ENCODE measurements at regions not wholly inside any gene's neighbourhood (a gene's known extent, or its start where the extent isn't known, plus 50 kb on each side); places are given as distances from the start of the nearest gene placed in this dataset.

DNA sequence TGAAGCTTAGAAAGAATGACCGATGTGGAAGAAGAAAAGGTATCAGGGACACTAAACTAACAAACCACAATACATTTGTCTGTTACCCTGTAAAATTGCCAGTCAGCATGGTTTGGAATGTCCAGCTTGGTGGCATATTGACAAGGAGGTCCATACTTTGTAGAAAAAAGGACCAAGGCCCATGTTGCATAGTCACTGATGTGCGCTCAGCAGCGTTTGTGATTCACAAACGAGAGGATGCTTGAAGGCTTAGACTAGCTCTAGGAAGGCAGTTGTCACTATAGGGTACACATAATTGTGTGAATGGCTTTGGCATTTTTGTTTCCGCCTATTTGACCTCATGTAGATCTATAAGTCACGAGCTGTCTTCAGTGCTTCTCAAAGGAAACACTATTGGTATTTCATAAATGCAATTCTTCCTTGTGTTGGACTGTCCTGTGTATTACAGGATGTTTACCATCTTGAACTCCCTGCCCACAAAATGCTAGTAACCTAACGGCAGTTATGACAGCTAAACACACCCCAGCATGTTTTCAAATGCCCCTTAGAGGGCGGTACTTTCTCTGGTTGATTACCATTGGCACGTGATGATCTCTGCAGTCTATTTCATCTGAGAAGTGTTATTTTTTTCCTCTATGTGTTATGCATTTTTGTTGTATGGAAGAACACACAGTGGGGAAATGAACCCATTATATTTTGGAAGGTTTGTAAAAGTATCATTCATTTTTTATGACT, 304.2 kb downstream of the CYRIA start:
- no peak overlapping the region for H3K27ac ChIP-seq (ENCODE audit: low read depth in 1 of 2, low read length in 2 of 2)
- DNase-seq (ENCODE audit: low spot score) = no peak
- H3K36me3 ChIP-seq (ENCODE audit: control insufficient read depth in 4 of 4, insufficient read depth in 3 of 4, low read depth in 1 of 4, low read length in 3 of 4) = no peaks in the 10 kb centered on the region
- H3K4me1 ChIP-seq (ENCODE audit: control insufficient read depth in 4 of 4, insufficient read depth in 4 of 4, low read length in 3 of 4) = no peaks in the 10 kb centered on the region
- WGBS = 81% methylated on average over 9 of the region's 9 CpGs
- no peak for TF ChIP-seq EGR1 (IDR thresholded peaks at IDR 0.05; ENCODE audit: low read depth in 2 of 2)
- no peak for TF ChIP-seq HNF4A (conservative IDR thresholded peaks at IDR 0.05)
- TF ChIP-seq FOXA1 (IDR thresholded peaks at IDR 0.05) = no peak
- no peak for TF ChIP-seq GABPA (IDR thresholded peaks at IDR 0.05 in 1 of 2, conservative IDR thresholded peaks at IDR 0.05 in 1 of 2)
- TF ChIP-seq, protein P1, sequence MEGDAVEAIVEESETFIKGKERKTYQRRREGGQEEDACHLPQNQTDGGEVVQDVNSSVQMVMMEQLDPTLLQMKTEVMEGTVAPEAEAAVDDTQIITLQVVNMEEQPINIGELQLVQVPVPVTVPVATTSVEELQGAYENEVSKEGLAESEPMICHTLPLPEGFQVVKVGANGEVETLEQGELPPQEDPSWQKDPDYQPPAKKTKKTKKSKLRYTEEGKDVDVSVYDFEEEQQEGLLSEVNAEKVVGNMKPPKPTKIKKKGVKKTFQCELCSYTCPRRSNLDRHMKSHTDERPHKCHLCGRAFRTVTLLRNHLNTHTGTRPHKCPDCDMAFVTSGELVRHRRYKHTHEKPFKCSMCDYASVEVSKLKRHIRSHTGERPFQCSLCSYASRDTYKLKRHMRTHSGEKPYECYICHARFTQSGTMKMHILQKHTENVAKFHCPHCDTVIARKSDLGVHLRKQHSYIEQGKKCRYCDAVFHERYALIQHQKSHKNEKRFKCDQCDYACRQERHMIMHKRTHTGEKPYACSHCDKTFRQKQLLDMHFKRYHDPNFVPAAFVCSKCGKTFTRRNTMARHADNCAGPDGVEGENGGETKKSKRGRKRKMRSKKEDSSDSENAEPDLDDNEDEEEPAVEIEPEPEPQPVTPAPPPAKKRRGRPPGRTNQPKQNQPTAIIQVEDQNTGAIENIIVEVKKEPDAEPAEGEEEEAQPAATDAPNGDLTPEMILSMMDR (IDR thresholded peaks at IDR 0.05; ENCODE audit: low read depth, low read length, missing input control) = no peak
- TF ChIP-seq JUND (IDR thresholded peaks at IDR 0.05) = no peak
- no peak for TF ChIP-seq RXRA (IDR thresholded peaks at IDR 0.05)
- TF ChIP-seq SP1 (IDR thresholded peaks at IDR 0.05) = no peak
- TF ChIP-seq YY1 (IDR thresholded peaks at IDR 0.05) = no peak
- TF ChIP-seq, protein P2, sequence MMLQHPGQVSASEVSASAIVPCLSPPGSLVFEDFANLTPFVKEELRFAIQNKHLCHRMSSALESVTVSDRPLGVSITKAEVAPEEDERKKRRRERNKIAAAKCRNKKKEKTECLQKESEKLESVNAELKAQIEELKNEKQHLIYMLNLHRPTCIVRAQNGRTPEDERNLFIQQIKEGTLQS (IDR thresholded peaks at IDR 0.05) = no peak
- TF ChIP-seq, protein P3, sequence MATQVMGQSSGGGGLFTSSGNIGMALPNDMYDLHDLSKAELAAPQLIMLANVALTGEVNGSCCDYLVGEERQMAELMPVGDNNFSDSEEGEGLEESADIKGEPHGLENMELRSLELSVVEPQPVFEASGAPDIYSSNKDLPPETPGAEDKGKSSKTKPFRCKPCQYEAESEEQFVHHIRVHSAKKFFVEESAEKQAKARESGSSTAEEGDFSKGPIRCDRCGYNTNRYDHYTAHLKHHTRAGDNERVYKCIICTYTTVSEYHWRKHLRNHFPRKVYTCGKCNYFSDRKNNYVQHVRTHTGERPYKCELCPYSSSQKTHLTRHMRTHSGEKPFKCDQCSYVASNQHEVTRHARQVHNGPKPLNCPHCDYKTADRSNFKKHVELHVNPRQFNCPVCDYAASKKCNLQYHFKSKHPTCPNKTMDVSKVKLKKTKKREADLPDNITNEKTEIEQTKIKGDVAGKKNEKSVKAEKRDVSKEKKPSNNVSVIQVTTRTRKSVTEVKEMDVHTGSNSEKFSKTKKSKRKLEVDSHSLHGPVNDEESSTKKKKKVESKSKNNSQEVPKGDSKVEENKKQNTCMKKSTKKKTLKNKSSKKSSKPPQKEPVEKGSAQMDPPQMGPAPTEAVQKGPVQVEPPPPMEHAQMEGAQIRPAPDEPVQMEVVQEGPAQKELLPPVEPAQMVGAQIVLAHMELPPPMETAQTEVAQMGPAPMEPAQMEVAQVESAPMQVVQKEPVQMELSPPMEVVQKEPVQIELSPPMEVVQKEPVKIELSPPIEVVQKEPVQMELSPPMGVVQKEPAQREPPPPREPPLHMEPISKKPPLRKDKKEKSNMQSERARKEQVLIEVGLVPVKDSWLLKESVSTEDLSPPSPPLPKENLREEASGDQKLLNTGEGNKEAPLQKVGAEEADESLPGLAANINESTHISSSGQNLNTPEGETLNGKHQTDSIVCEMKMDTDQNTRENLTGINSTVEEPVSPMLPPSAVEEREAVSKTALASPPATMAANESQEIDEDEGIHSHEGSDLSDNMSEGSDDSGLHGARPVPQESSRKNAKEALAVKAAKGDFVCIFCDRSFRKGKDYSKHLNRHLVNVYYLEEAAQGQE (IDR thresholded peaks at IDR 0.05) = no peak
- TF ChIP-seq TAF1 (conservative IDR thresholded peaks at IDR 0.05) = no peak
- no peak for TF ChIP-seq NR2F2 (IDR thresholded peaks at IDR 0.05)
- no peak for TF ChIP-seq RAD21 (IDR thresholded peaks at IDR 0.05)
- TF ChIP-seq, protein P4, sequence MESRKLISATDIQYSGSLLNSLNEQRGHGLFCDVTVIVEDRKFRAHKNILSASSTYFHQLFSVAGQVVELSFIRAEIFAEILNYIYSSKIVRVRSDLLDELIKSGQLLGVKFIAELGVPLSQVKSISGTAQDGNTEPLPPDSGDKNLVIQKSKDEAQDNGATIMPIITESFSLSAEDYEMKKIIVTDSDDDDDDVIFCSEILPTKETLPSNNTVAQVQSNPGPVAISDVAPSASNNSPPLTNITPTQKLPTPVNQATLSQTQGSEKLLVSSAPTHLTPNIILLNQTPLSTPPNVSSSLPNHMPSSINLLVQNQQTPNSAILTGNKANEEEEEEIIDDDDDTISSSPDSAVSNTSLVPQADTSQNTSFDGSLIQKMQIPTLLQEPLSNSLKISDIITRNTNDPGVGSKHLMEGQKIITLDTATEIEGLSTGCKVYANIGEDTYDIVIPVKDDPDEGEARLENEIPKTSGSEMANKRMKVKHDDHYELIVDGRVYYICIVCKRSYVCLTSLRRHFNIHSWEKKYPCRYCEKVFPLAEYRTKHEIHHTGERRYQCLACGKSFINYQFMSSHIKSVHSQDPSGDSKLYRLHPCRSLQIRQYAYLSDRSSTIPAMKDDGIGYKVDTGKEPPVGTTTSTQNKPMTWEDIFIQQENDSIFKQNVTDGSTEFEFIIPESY (IDR thresholded peaks at IDR 0.05) = no peak
- no peak for TF ChIP-seq HNF4G (IDR thresholded peaks at IDR 0.05)
- TF ChIP-seq, protein P5, sequence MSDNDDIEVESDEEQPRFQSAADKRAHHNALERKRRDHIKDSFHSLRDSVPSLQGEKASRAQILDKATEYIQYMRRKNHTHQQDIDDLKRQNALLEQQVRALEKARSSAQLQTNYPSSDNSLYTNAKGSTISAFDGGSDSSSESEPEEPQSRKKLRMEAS (IDR thresholded peaks at IDR 0.05) = no peak
- TF ChIP-seq FOXA2 (IDR thresholded peaks at IDR 0.05) = no peak
- H3K4me3 ChIP-seq (ENCODE audit: low read depth in 1 of 3, low read length in 3 of 3) = no peak overlapping the region
- H3K9me3 ChIP-seq (ENCODE audit: control insufficient read depth in 4 of 4, low read length in 3 of 4) = peaks cover 0 to 5% (median 1%) of the 10 kb centered on the region in 4 donors
- no peaks in the 10 kb centered on the region for H3K27me3 ChIP-seq (ENCODE audit: control insufficient read depth in 4 of 4, insufficient read depth in 4 of 4, low read length in 3 of 4)
- no peak overlapping the region for H3K9ac ChIP-seq (ENCODE audit: low read depth in 1 of 2, low read length in 2 of 2)
